Smooth muscle cell (in vitro differentiated cells): ENCODE measurements at regions not wholly inside any gene's neighbourhood (a gene's known extent, or its start where the extent isn't known, plus 50 kb on each side); places are given as distances from the start of the nearest gene placed in this dataset.

Experiments
- DNase-seq: peaks from one replicate; lab custom pipeline; 2025; ENCODE audit not compliant: unreplicated experiment; lab: John Stamatoyannopoulos, UW
- H2AFZ ChIP-seq: fragments of 200-600 bp; sonication (generic); 2 replicates; pipeline ENCODE4 v1.6.0; 2016; ENCODE audit warnings: antibody characterized with exemption, low read depth, mild to moderate bottlenecking
- H3F3A ChIP-seq: fragments of 200-600 bp; sonication (generic); 2 replicates; pipeline ENCODE4 v1.6.0; 2017; ENCODE audit warnings: antibody characterized with exemption, low read depth
- H3K27ac ChIP-seq: fragments of 200-600 bp; sonication (generic); 2 replicates; pipeline ENCODE4 v1.5.1; 2016; ENCODE audit warnings: low read depth, mild to moderate bottlenecking
- H3K27me3 ChIP-seq: fragments of 200-600 bp; sonication (generic); 2 replicates; pipeline ENCODE4 v1.6.1; 2016; ENCODE audit warnings: low read depth, mild to moderate bottlenecking
- H3K36me3 ChIP-seq: fragments of 200-600 bp; sonication (generic); 2 replicates; pipeline ENCODE4 v1.5.1; 2016; ENCODE audit warnings: low read depth
- H3K4me1 ChIP-seq: fragments of 200-600 bp; sonication (generic); 2 replicates; pipeline ENCODE4 v1.5.1; 2016; ENCODE audit warnings: low read depth
- H3K4me2 ChIP-seq: fragments of 200-600 bp; sonication (generic); 2 replicates; pipeline ENCODE4 v1.6.0; 2016; ENCODE audit warnings: mild to moderate bottlenecking
- H3K4me3 ChIP-seq: fragments of 200-600 bp; sonication (generic); 2 replicates; pipeline ENCODE4 v1.5.1; 2016; ENCODE audit warnings: mild to moderate bottlenecking
- H3K79me2 ChIP-seq: fragments of 200-600 bp; sonication (generic); 2 replicates; pipeline ENCODE4 v1.6.0; 2016; ENCODE audit warnings: low read depth, mild to moderate bottlenecking
- H3K9ac ChIP-seq: fragments of 200-600 bp; sonication (generic); 2 replicates; pipeline ENCODE4 v1.6.0; 2016; ENCODE audit warnings: low read depth
- H3K9me3 ChIP-seq: fragments of 200-600 bp; sonication (generic); replicated peaks from 2 replicates; pipeline ENCODE4 v1.5.1; 2016; ENCODE audit warnings: low read depth
- H4K20me1 ChIP-seq: fragments of 200-600 bp; sonication (generic); 2 replicates; pipeline ENCODE4 v1.6.0; 2016; ENCODE audit warnings: low read depth
- CTCF ChIP-seq: fragments of 200-600 bp; sonication (generic); IDR thresholded peaks from 2 replicates; pipeline ENCODE4 v1.5.1; 2017; ENCODE audit warnings: borderline replicate concordance, mild to moderate bottlenecking, antibody characterized with exemption; ENCODE audit not compliant: insufficient read depth, poor library complexity, severe bottlenecking
- WGBS: methylation state at CpG from one replicate; pipeline ENCODE4 v1.1.7; 2016; ENCODE audit warnings: low lambda C conversion rate; 5-methylcytosine and 5-hydroxymethylcytosine counted together

DNA sequence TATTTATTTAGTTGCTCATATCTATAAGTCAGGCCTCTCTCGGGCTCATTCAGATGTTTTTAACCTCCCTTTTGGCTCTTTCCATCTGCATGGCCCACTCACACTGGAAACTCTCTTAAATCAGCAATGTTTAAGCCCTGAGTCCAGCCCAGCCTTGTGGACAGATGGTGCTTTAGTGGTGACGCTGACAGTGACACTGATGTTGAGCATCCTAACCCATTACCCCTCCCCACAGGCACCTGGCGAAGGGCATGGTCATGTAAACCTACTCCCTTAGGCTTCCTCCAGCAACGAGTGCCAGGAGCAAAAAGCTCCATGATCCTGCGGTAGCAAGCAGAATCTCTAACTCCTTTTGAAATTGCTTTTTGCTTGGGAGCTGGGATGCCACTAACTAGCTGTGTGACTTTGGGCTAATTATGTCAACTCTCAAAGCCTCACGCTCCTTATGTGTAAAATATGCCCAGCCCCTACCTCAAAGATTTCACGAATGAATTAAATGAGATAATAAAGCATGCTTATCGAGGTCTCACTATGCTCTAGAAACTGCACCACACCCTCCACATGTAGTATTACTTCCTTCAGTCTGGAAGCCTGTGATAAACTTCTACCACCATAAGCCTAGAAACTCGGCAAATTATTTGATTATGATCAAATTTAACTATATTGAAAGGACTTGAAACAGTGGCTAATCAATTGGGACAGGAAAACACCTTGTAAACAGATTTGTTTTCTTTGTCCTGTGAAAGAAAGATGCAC, 569.4 kb downstream of the BCOR start:
- H3K27ac ChIP-seq, result no peak overlapping the region

DNA sequence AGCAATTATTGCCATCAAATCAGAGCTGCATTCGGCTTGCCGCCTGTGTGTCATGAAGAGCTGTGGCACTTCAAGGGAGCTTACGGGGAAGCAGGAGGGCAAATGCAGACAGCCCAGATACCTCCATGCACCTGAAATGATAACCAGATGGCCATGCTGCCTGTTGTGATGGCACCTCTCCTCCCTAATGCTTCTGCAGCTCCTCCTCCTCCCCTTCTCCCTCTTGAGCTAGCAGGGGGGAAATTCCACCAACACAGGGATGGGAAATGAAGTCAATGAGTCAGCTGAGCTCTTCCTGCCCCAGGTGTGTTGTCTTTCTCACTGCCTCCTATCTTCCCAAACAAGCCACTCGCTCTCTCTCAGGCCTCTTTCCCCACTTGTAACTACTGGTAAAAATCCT, 565.0 kb downstream of the BCOR start:
- Histone ChIP-seq H3K79me2 (no peaks in the 10 kb centered on the region), H4K20me1 (no peaks in the 10 kb centered on the region), H3K4me1 (no peaks in the 10 kb centered on the region), H3K9me3 (no peaks in the 10 kb centered on the region), H3K27me3 (peaks cover 4% of the 10 kb centered on the region), H3F3A (no peaks in the 10 kb centered on the region), H3K9ac (no peak overlapping the region), H3K4me3 (no peak overlapping the region), H3K36me3 (no peaks in the 10 kb centered on the region), H2AFZ (no peak overlapping the region), H3K4me2 (no peak overlapping the region), H3K27ac (no peak overlapping the region)
- TF ChIP-seq CTCF, result no peak
- 93% methylated on average over 4 of the region's 4 CpGs for WGBS
- no peak for DNase-seq

More for the DNA sequence above, 569.4 kb downstream of the BCOR start:
- no peaks in the 10 kb centered on the region for H4K20me1 ChIP-seq
- 85% methylated on average over 9 of the region's 9 CpGs for WGBS
- H2AFZ ChIP-seq, result no peak overlapping the region
- no peaks in the 10 kb centered on the region for H3K79me2 ChIP-seq
- TF ChIP-seq CTCF, result no peak
- no peak overlapping the region for H3K9ac ChIP-seq
- no peak overlapping the region for H3K4me3 ChIP-seq
- no peaks in the 10 kb centered on the region for H3K36me3 ChIP-seq
- no peaks in the 10 kb centered on the region for H3K9me3 ChIP-seq
- H3F3A ChIP-seq, result no peaks in the 10 kb centered on the region
- no peak overlapping the region for H3K4me2 ChIP-seq
- no peaks in the 10 kb centered on the region for H3K27me3 ChIP-seq
- H3K4me1 ChIP-seq, result no peaks in the 10 kb centered on the region
- DNase-seq, result no peak

DNA sequence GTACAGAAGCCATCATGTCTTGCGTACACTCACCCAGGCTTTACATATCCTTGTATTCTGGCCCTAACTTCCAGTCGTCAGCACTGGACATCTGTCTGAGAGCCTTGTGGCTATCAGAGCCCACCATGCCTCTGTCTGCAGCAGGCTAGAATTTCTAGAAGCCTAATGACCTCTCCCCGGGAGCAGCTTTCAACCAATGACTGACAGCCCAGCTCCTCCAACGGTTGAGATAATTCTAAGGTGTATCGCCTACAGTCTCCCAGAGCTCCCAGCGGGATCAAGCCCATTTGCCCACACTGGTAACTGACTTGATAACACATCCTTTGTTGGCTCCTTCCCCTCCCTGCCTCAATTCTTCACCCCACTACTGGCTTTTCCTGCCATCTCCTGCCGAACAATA, 562.8 kb downstream of the BCOR start:
- TF ChIP-seq CTCF, result no peak
- H3K4me1 ChIP-seq, result no peaks in the 10 kb centered on the region

GRCh38 chrX:39536211-39536610, 561.5 kb downstream of the BCOR start:
- Histone ChIP-seq H3K79me2 (no peaks in the 10 kb centered on the region), H3K4me2 (no peak overlapping the region), H3K36me3 (no peaks in the 10 kb centered on the region), H3K9ac (no peak overlapping the region), H3K27me3 (peaks cover 4% of the 10 kb centered on the region), H3K4me1 (no peaks in the 10 kb centered on the region), H4K20me1 (no peaks in the 10 kb centered on the region), H3K9me3 (no peaks in the 10 kb centered on the region), H2AFZ (no peak overlapping the region), H3F3A (no peaks in the 10 kb centered on the region), H3K27ac (no peak overlapping the region), H3K4me3 (no peak overlapping the region)
- DNase-seq, result no peak
- no peak for TF ChIP-seq CTCF
- WGBS, result 91% methylated on average over 12 of the region's 12 CpGs

More for the DNA sequence above, 562.8 kb downstream of the BCOR start:
- H3K4me2 ChIP-seq, result no peak overlapping the region
- no peaks in the 10 kb centered on the region for H3K36me3 ChIP-seq
- no peak overlapping the region for H3K4me3 ChIP-seq
- no peak overlapping the region for H2AFZ ChIP-seq
- H3K9me3 ChIP-seq, result no peaks in the 10 kb centered on the region
- H4K20me1 ChIP-seq, result no peaks in the 10 kb centered on the region
- H3F3A ChIP-seq, result no peaks in the 10 kb centered on the region
- no peak overlapping the region for H3K27ac ChIP-seq
- 87% methylated on average over 7 of the region's 7 CpGs for WGBS
- DNase-seq, result no peak
- H3K27me3 ChIP-seq, result peaks cover 4% of the 10 kb centered on the region
- H3K9ac ChIP-seq, result no peak overlapping the region
- H3K79me2 ChIP-seq, result no peaks in the 10 kb centered on the region
